ENCODE measurements at regions not wholly inside any gene's neighbourhood (a gene's known extent, or its start where the extent isn't known, plus 50 kb on each side); places are given as distances from the start of the nearest gene placed in this dataset.

DNA sequence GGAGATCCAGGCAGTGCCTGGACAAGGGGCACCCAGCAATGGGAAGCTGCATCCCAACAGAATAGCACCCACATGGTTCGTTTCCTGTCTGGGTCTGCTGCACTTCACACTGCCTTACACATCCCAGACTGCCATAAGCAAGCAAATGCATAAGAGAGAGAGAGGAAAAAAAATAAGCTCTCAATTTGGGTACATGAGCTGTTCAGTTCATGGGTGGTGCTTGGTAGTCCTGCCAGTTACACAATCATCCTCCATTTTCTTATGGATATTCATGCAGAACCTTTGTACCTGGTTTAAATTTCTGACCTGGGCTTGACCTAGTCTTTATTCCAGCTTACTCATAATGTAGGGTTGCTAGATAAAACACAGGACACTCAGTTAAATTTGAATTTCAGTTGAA is 733.6 kb downstream of the TNS3 start:
- H3K27me3 ChIP-seq (replicated peaks in 1 of 2; ENCODE audit: control insufficient read depth in 2 of 2, insufficient read depth in 2 of 2, low read length in 1 of 2): no peaks in the 10 kb centered on the region
- no peak for TF ChIP-seq FOS (IDR thresholded peaks at IDR 0.05; ENCODE audit: borderline replicate concordance, extremely low read depth, insufficient read length)
- TF ChIP-seq ATF7 (IDR thresholded peaks at IDR 0.05; ENCODE audit: low read depth): no peak
- no peak for TF ChIP-seq CHD1 (IDR thresholded peaks at IDR 0.05; ENCODE audit: low read depth, low read length)
- TF ChIP-seq TCF7 (IDR thresholded peaks at IDR 0.05; ENCODE audit: borderline replicate concordance): no peak
- no peak for TF ChIP-seq BMI1 (IDR thresholded peaks at IDR 0.05; ENCODE audit: borderline replicate concordance)
- no peak for TF ChIP-seq YBX1 (IDR thresholded peaks at IDR 0.05)
- TF ChIP-seq, protein P1, sequence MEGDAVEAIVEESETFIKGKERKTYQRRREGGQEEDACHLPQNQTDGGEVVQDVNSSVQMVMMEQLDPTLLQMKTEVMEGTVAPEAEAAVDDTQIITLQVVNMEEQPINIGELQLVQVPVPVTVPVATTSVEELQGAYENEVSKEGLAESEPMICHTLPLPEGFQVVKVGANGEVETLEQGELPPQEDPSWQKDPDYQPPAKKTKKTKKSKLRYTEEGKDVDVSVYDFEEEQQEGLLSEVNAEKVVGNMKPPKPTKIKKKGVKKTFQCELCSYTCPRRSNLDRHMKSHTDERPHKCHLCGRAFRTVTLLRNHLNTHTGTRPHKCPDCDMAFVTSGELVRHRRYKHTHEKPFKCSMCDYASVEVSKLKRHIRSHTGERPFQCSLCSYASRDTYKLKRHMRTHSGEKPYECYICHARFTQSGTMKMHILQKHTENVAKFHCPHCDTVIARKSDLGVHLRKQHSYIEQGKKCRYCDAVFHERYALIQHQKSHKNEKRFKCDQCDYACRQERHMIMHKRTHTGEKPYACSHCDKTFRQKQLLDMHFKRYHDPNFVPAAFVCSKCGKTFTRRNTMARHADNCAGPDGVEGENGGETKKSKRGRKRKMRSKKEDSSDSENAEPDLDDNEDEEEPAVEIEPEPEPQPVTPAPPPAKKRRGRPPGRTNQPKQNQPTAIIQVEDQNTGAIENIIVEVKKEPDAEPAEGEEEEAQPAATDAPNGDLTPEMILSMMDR (IDR thresholded peaks at IDR 0.05 in 2 of 3, conservative IDR thresholded peaks at IDR 0.05 in 1 of 3; ENCODE audit: control insufficient read depth in 2 of 3, extremely low read depth in 1 of 3, insufficient read depth in 1 of 3, low read depth in 3 of 3, low read length in 3 of 3): no peak
- H3K9me3 ChIP-seq (replicated peaks; ENCODE audit: control insufficient read depth, insufficient read depth, low read length): no peaks in the 10 kb centered on the region
- no peak overlapping the region for H3K4me3 ChIP-seq
- H2AFZ ChIP-seq (ENCODE audit: control insufficient read depth, low read depth, low read length): no peak overlapping the region
- ChIA-PET CTCF (no interaction called here), POLR2A (no interaction called here), RAD21 (ENCODE audit: unreplicated experiment) (no interaction called here), SMC1A (ENCODE audit: uncharacterized antibody, unreplicated experiment) (no interaction called here)
- no peak overlapping the region for H3K27ac ChIP-seq (ENCODE audit: control insufficient read depth, insufficient read depth)
- FAIRE-seq (no peak), ATAC-seq (no peak), DNase-seq (ENCODE audit: low read depth, low spot score) (no peak)
- no peak overlapping the region for H3K9ac ChIP-seq (ENCODE audit: control insufficient read depth, insufficient read depth, low read length)
- H3K4me1 ChIP-seq (ENCODE audit: control insufficient read depth, insufficient read depth, low read length): no peaks in the 10 kb centered on the region
- 0% methylated on average over 1 of the region's 1 CpG for WGBS (ENCODE audit: insufficient coverage, insufficient replicate concordance, low lambda C conversion rate, missing lambda C conversion rate)
- intact Hi-C loops (cut with micrococcal nuclease; ENCODE audit: unreplicated experiment): no loop called here
- BruUV-seq (replicated peaks): no TSS peak
- no peaks in the 10 kb centered on the region for H3K36me3 ChIP-seq (ENCODE audit: control insufficient read depth in 2 of 2, insufficient read depth in 2 of 2, low read length in 1 of 2)
- no peak overlapping the region for H3K4me2 ChIP-seq (ENCODE audit: control insufficient read depth, insufficient read depth)
- in situ Hi-C loops (cut with MboI): no loop called here
- H3K79me2 ChIP-seq (ENCODE audit: control insufficient read depth, insufficient read depth, low read length): no peaks in the 10 kb centered on the region
- no peaks in the 10 kb centered on the region for H4K20me1 ChIP-seq (ENCODE audit: control insufficient read depth, insufficient read depth)

- no TSS peak for BruUV-seq (replicated peaks)
- no peak for FAIRE-seq
- Histone ChIP-seq H3K79me2 (ENCODE audit: control insufficient read depth, insufficient read depth, low read length) (no peaks in the 10 kb centered on the region), H3K4me3 (no peak overlapping the region), H3K9ac (ENCODE audit: control insufficient read depth, insufficient read depth, low read length) (no peak overlapping the region), H3K27ac (ENCODE audit: control insufficient read depth, insufficient read depth) (no peak overlapping the region), H3K4me1 (ENCODE audit: control insufficient read depth, insufficient read depth, low read length) (no peaks in the 10 kb centered on the region), H2AFZ (ENCODE audit: control insufficient read depth, low read depth, low read length) (no peak overlapping the region), H4K20me1 (ENCODE audit: control insufficient read depth, insufficient read depth) (no peaks in the 10 kb centered on the region), H3K27me3 (replicated peaks in 1 of 2; ENCODE audit: control insufficient read depth in 2 of 2, insufficient read depth in 2 of 2, low read length in 1 of 2) (no peaks in the 10 kb centered on the region), H3K4me2 (ENCODE audit: control insufficient read depth, insufficient read depth) (no peak overlapping the region), H3K9me3 (replicated peaks; ENCODE audit: control insufficient read depth, insufficient read depth, low read length) (no peaks in the 10 kb centered on the region), H3K36me3 (ENCODE audit: control insufficient read depth in 2 of 2, insufficient read depth in 2 of 2, low read length in 1 of 2) (no peaks in the 10 kb centered on the region)
- DNase-seq (ENCODE audit: low read depth, low spot score): no peak
- intact Hi-C loops (cut with micrococcal nuclease; ENCODE audit: unreplicated experiment): no loop called here
- in situ Hi-C loops (cut with MboI): no loop called here
- ATAC-seq: no peak
- POLR2A ChIA-PET: no interaction called here
- WGBS (ENCODE audit: insufficient coverage, insufficient replicate concordance, low lambda C conversion rate, missing lambda C conversion rate): 4% methylated on average over 3 of the region's 3 CpGs
- CTCF ChIA-PET: no interaction called here
- RAD21 ChIA-PET (ENCODE audit: unreplicated experiment): no interaction called here
- SMC1A ChIA-PET (ENCODE audit: uncharacterized antibody, unreplicated experiment): no interaction called here
- TF ChIP-seq, protein P2, sequence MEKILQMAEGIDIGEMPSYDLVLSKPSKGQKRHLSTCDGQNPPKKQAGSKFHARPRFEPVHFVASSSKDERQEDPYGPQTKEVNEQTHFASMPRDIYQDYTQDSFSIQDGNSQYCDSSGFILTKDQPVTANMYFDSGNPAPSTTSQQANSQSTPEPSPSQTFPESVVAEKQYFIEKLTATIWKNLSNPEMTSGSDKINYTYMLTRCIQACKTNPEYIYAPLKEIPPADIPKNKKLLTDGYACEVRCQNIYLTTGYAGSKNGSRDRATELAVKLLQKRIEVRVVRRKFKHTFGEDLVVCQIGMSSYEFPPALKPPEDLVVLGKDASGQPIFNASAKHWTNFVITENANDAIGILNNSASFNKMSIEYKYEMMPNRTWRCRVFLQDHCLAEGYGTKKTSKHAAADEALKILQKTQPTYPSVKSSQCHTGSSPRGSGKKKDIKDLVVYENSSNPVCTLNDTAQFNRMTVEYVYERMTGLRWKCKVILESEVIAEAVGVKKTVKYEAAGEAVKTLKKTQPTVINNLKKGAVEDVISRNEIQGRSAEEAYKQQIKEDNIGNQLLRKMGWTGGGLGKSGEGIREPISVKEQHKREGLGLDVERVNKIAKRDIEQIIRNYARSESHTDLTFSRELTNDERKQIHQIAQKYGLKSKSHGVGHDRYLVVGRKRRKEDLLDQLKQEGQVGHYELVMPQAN (conservative IDR thresholded peaks at IDR 0.05): no peak
- TF ChIP-seq RUNX3 (IDR thresholded peaks at IDR 0.05; ENCODE audit: low read length): no peak
- no peak for TF ChIP-seq TAF1 (IDR thresholded peaks at IDR 0.05; ENCODE audit: borderline replicate concordance, low read depth, low read length)
- no peak for TF ChIP-seq POLR2A (IDR thresholded peaks at IDR 0.05; ENCODE audit: low read depth, low read length)
- TF ChIP-seq, protein P3, sequence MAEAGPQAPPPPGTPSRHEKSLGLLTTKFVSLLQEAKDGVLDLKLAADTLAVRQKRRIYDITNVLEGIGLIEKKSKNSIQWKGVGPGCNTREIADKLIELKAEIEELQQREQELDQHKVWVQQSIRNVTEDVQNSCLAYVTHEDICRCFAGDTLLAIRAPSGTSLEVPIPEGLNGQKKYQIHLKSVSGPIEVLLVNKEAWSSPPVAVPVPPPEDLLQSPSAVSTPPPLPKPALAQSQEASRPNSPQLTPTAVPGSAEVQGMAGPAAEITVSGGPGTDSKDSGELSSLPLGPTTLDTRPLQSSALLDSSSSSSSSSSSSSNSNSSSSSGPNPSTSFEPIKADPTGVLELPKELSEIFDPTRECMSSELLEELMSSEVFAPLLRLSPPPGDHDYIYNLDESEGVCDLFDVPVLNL (IDR thresholded peaks at IDR 0.05; ENCODE audit: low read depth, low read length): no peak
- TF ChIP-seq ZNF217 (IDR thresholded peaks at IDR 0.05): no peak
- TF ChIP-seq TCF3 (IDR thresholded peaks at IDR 0.05; ENCODE audit: borderline replicate concordance, insufficient read depth, low read depth, low read length): no peak
- TF ChIP-seq NR2C2 (IDR thresholded peaks at IDR 0.05; ENCODE audit: borderline replicate concordance, control insufficient read depth, insufficient read length, low read depth): no peak
Observed at GRCh38 chr7:46847126-46847525, 734.8 kb downstream of the TNS3 start.
